ENCODE measurements at regions not wholly inside any gene's neighbourhood (a gene's known extent, or its start where the extent isn't known, plus 50 kb on each side); places are given as distances from the start of the nearest gene placed in this dataset.

- no peak for TF ChIP-seq REST (IDR thresholded peaks at IDR 0.05; ENCODE audit: unreplicated experiment)
- TF ChIP-seq NANOG (IDR thresholded peaks at IDR 0.05; ENCODE audit: borderline replicate concordance) = no peak
- TF ChIP-seq POLR2AphosphoS5 (IDR thresholded peaks at IDR 0.05; ENCODE audit: low read depth) = no peak
- TF ChIP-seq CTCF (conservative IDR thresholded peaks at IDR 0.05; ENCODE audit: low read depth in 2 of 2) = no peak
- no peak for TF ChIP-seq STAT1 (IDR thresholded peaks at IDR 0.05; ENCODE audit: unreplicated experiment)
- no peak for TF ChIP-seq EZH2phosphoT487 (IDR thresholded peaks at IDR 0.05; ENCODE audit: unreplicated experiment)
- TF ChIP-seq ETS1 (IDR thresholded peaks at IDR 0.05) = no peak
Measured at GRCh38 chr5:110116539-110116938, 426.8 kb downstream of the MAN2A1 start (continued).

- Histone ChIP-seq H3K36me3 (ENCODE audit: insufficient read depth) (no peaks in the 10 kb centered on the region), H4K20me1 (replicated peaks; ENCODE audit: insufficient read depth) (no peaks in the 10 kb centered on the region), H3K27ac (ENCODE audit: low read depth) (no peak overlapping the region), H3K79me2 (replicated peaks; ENCODE audit: insufficient read depth) (no peaks in the 10 kb centered on the region), H3F3A (replicated peaks; ENCODE audit: low read depth) (no peaks in the 10 kb centered on the region), H2AFZ (no peak overlapping the region), H3K27me3 (ENCODE audit: insufficient read depth) (no peaks in the 10 kb centered on the region), H3K9me2 (ENCODE audit: insufficient read depth) (no peaks in the 10 kb centered on the region; the same call in 1 of the 2 replicates), H3K4me1 (ENCODE audit: insufficient read depth) (no peaks in the 10 kb centered on the region), H3K4me3 (no peak overlapping the region), H3K4me2 (no peak overlapping the region)
- H3K4me1 Mint-ChIP-seq = no peaks in the 10 kb centered on the region
- no peaks in the 10 kb centered on the region for H3K27me3 Mint-ChIP-seq (ENCODE audit: insufficient read depth, low read depth, poor library complexity)
- H3K27ac Mint-ChIP-seq = no peak overlapping the region
- H3K9me3 Mint-ChIP-seq = peaks cover 33% of the 10 kb centered on the region
- no peak for ATAC-seq
- H3K4me3 Mint-ChIP-seq = no peak overlapping the region
- DNase-seq (ENCODE audit: low spot score) = no peak
- H3K36me3 Mint-ChIP-seq (ENCODE audit: low read depth) = peaks cover 3% of the 10 kb centered on the region; the same call in 1 of the 3 replicates
- TF ChIP-seq ETS1 (IDR thresholded peaks at IDR 0.05) = no peak
- TF ChIP-seq EZH2phosphoT487 (IDR thresholded peaks at IDR 0.05; ENCODE audit: unreplicated experiment) = no peak
- TF ChIP-seq ZNF462 (CRISPR knock-in tag; IDR thresholded peaks at IDR 0.05) = no peak
Measured at GRCh38 chr5:110134963-110135935, 445.5 kb downstream of the MAN2A1 start.

Measured in GM23338 (cell line).